ENCODE measurements at regions not wholly inside any gene's neighbourhood (a gene's known extent, or its start where the extent isn't known, plus 50 kb on each side); places are given as distances from the start of the nearest gene placed in this dataset.

DNA sequence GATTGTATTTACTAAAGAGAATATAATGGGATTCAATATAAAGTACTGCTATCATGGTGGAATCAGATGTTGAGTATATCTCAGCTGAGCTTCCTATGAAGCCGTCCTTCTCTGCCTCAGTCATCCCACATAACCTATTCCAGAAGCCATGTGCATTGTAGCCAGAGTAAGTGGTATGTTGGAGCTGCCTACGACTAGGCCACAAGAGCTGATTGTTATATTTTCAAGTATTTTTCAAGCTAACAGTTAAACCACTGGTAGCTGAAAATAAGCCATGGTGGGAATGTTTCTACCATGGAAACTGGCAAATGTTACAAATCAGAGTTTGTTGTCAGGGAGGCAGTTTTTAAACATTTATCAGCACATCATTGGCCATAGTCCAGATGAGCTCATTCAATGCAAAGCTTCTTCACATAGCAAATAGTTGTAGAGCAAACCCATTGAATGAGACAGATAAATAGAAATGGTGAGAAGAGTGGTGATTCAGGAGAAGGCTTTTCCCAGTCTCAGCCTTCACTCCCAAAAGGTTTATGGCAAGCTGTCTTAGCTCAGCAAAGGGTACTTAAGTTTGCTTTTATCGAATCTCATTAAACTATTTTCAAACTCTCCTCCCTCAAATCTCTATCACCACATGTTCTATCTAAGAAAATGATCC lies 436.4 kb downstream of the PCDH19 start:
- TF ChIP-seq, protein P1, sequence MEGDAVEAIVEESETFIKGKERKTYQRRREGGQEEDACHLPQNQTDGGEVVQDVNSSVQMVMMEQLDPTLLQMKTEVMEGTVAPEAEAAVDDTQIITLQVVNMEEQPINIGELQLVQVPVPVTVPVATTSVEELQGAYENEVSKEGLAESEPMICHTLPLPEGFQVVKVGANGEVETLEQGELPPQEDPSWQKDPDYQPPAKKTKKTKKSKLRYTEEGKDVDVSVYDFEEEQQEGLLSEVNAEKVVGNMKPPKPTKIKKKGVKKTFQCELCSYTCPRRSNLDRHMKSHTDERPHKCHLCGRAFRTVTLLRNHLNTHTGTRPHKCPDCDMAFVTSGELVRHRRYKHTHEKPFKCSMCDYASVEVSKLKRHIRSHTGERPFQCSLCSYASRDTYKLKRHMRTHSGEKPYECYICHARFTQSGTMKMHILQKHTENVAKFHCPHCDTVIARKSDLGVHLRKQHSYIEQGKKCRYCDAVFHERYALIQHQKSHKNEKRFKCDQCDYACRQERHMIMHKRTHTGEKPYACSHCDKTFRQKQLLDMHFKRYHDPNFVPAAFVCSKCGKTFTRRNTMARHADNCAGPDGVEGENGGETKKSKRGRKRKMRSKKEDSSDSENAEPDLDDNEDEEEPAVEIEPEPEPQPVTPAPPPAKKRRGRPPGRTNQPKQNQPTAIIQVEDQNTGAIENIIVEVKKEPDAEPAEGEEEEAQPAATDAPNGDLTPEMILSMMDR (IDR thresholded peaks at IDR 0.05) = no peak

DNA sequence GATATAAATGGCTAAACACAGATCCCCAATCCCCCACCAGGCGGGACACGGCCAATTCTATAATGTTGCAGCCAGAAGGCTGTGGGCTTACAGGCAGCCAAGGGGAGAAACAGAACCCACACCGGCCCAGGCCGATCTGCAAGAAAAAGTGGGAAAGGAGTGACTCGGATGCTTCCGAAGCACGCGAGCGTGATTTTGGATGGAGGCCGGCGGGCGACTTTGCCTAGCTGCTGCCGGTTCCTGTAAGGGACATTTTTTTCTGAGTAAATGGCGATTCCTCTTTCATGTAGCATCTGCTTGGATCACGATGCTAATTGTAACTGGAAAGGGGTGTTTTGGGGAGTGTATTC lies 470.2 kb downstream of the PCDH19 start:
- TF ChIP-seq, protein P1 (IDR thresholded peaks at IDR 0.05) = no peak

DNA sequence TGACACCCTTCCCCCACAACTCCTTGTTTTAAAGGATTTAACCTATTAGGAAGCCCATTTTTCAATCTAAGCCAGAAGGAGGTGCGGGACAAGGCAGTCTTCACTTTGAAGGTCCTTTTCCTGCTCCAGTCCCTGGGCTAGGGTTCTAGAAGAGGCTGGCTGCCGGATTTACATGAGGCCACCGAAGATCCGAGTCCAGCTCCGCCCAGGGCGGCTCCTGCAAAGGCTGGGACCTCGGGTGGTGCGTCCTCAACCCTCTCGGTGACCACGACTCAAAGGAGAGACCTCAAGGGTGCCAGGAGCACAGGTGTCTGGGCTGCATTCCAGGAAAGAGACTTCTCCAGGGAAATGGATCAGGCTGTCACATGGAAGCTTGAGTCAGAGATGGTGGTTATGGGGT lies 471.6 kb downstream of the PCDH19 start:
- TF ChIP-seq, protein P1 (IDR thresholded peaks at IDR 0.05) = no peak

DNA sequence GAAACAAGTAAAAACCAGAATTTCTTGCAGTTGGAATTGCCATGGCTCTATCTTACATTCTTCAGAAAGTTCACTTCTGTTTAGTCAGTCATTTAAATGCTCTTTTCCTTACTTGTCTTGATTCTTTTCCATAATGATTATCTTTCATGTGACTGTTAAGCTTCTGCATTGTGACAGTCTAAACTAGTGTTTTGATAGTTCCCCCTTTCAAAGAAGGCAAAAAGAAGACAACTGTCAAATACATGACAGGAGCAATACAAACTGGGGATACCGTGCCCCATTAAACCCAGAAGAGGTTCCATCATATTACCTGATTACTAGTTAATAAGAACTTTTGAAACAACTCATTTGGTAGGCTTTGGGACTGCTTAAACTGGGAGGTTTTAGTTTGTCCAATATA lies 476.2 kb downstream of the PCDH19 start:
- TF ChIP-seq, protein P1 (IDR thresholded peaks at IDR 0.05) = no peak

DNA sequence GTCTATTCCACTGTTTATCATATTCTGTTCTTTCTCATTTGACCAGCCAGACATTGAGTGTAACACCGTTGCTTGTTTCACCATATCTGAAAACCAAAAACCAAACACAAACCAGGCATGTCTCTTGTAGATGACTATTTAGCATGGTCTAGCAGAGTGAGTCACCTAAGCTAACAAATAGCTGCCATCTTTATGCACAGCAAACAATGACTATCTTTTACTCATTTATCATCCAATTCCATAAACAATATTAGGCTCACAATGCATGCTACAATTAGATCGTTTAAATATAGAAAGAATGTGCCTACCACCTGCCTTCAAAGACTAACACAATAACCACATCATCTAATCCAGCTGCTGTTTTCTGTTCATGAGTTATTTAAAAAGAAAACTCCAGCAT lies 495.4 kb downstream of the PCDH19 start:
- TF ChIP-seq, protein P1 (IDR thresholded peaks at IDR 0.05) = no peak

DNA sequence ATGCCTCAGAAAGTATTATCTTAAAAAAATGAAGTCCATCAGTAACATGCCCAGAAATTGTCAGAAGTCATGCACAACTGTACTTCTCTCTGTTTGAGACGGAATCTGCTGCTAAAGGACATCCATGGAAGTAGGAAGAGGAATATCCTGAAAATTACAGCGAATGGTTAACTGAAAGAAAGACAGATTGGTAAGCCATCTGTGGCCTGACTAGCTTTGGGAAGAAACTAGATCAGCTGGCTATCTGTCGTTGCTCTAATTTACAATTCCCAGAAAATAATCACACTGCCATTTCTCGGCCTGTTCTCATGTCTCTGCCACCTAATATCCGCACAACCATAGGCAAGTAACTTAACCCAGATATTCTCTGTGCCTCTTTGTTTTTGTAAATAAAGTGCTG lies 496.5 kb downstream of the PCDH19 start:
- TF ChIP-seq, protein P1 (IDR thresholded peaks at IDR 0.05) = no peak

DNA sequence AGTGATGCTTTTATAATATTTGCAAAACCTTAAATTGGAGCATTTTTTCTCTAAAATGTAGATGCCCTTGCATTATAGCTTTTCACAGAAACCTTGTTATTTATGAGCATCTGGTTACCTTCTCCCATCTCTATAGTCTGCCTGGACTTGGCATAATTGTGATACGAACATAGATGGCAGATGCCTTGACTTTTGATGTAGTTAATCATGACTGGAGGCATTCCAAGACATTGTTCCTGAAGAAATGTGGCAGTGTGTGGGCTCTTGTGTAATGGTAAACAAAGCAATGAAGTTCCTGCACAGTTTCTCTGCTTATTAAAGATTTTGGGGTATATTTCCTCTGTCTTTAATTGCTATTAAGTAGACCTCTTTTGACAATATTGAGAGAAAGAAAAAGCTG lies 500.1 kb downstream of the PCDH19 start:
- TF ChIP-seq, protein P1 (IDR thresholded peaks at IDR 0.05) = no peak

DNA sequence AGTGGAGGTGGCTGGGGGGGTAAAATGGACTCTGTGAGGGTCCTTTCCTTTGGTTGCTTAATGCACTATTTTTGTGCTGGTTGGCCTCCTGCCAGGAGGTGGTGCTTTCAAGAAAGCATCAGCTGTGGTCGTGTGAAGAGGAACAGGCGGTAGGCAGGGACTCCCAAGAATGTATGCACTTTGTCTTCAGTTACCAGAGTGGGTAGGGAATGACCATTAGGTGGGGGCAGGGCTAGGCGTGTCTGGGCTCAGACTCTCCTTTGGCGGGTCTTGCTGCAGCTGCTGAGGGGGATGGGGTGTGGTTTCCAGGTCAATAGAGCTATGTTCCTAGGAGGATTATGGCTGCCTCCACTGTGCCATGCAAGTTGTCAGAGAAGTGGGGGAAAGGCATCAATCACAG lies 509.0 kb downstream of the PCDH19 start:
- TF ChIP-seq, protein P1 (IDR thresholded peaks at IDR 0.05) = no peak
